ENCODE measurements at regions not wholly inside any gene's neighbourhood (a gene's known extent, or its start where the extent isn't known, plus 50 kb on each side); places are given as distances from the start of the nearest gene placed in this dataset.

GRCh38 chr1:229210844-229211243, 60.1 kb upstream of the RAB4A start:
- TF ChIP-seq, protein P1, sequence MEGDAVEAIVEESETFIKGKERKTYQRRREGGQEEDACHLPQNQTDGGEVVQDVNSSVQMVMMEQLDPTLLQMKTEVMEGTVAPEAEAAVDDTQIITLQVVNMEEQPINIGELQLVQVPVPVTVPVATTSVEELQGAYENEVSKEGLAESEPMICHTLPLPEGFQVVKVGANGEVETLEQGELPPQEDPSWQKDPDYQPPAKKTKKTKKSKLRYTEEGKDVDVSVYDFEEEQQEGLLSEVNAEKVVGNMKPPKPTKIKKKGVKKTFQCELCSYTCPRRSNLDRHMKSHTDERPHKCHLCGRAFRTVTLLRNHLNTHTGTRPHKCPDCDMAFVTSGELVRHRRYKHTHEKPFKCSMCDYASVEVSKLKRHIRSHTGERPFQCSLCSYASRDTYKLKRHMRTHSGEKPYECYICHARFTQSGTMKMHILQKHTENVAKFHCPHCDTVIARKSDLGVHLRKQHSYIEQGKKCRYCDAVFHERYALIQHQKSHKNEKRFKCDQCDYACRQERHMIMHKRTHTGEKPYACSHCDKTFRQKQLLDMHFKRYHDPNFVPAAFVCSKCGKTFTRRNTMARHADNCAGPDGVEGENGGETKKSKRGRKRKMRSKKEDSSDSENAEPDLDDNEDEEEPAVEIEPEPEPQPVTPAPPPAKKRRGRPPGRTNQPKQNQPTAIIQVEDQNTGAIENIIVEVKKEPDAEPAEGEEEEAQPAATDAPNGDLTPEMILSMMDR (IDR thresholded peaks at IDR 0.05; ENCODE audit: extremely low read depth, missing control alignments), result no peak
- DNase-seq (ENCODE audit: low spot score), result no peak

- no peak for DNase-seq (ENCODE audit: low spot score)
- TF ChIP-seq, protein P1 (IDR thresholded peaks at IDR 0.05; ENCODE audit: extremely low read depth, missing control alignments), result no peak
Observed at GRCh38 chr1:229213797-229214196, 57.1 kb upstream of the RAB4A start.

- TF ChIP-seq, protein P1 (IDR thresholded peaks at IDR 0.05; ENCODE audit: extremely low read depth, missing control alignments), result no peak
- no peak for DNase-seq (ENCODE audit: low spot score)
Observed at GRCh38 chr1:229217716-229218115, 53.2 kb upstream of the RAB4A start.

- TF ChIP-seq, protein P1 (IDR thresholded peaks at IDR 0.05; ENCODE audit: extremely low read depth, missing control alignments), result no peak
- DNase-seq (ENCODE audit: low spot score), result no peak
Observed at GRCh38 chr1:229218612-229219025, 52.3 kb upstream of the RAB4A start.

- TF ChIP-seq, protein P1 (IDR thresholded peaks at IDR 0.05; ENCODE audit: extremely low read depth, missing control alignments), result no peak
- no peak for DNase-seq (ENCODE audit: low spot score)
Observed at GRCh38 chr1:229220163-229220846, 50.6 kb upstream of the RAB4A start.

DNA sequence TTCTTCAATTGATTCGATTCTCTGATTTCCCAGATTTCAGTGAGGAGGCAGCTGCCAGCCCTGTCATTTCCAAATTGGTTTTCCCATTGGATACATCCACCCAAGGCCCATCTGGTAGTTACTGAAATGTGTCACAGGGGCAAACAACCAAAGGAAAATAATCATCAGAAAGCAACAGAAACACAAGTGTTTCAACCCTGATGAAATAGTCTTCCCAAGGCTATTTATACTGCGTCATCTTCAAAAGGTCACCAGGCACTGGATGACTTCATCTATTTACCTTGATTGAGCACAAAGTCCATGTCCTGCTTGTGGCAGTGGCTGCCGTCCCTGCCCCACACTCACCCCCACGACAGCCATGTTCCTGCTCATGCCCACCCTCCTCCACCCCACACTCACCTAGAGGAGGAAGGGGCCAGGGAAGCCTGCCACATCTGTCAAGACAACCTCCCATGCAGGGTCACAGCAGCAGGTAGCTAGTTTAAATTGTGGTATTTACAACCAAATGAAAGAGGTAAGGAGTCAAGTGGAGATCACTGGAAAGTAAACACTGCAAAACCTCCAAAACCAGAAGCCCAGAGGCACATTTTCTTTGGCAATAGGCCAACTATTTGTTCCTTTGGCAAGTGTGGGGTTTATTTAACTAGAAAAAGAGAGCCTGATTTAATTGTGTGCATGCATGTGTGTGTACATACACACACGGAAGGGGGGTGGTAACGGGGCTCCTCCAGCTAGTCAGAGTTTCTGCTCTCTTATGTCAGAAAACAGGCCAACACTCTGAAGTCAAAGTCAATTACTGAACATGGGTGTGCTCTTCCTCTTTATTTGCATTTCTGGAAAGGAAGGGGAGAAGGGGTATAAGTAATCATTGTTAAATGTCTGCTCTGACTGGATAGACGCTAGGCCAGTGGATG, 49.5 kb upstream of the RAB4A start:
- no peak for DNase-seq (ENCODE audit: low spot score)

More for the DNA sequence above, 49.5 kb upstream of the RAB4A start:
- TF ChIP-seq, protein P1 (IDR thresholded peaks at IDR 0.05; ENCODE audit: extremely low read depth, missing control alignments), result no peak

Measured in GM20000 (cell line).